Transverse colon (tissue), 4 donors: ENCODE measurements at regions not wholly inside any gene's neighbourhood (a gene's known extent, or its start where the extent isn't known, plus 50 kb on each side); places are given as distances from the start of the nearest gene placed in this dataset.

Experiments used
- POLR2A ChIP-seq: fragments of 450-650 bp; IDR thresholded peaks from one replicate; pipeline ENCODE4 v1.6.1; 2016; ENCODE audit warnings: antibody characterized with exemption, mild to moderate bottlenecking, moderate library complexity
- POLR2AphosphoS5 ChIP-seq, 3 donors: sonication (generic); formaldehyde crosslinking; IDR thresholded peaks; one replicate each; pipeline ENCODE4 v1.6.1; 2016; ENCODE audit warnings: antibody characterized with exemption in 3 of 3
- TF ChIP-seq, protein P1 (sequence below), 5 experiments: fragments of 200-600 bp in 3 of 5; fragments of 450-650 bp in 2 of 5; sonication (generic) in 3 of 5; IDR thresholded peaks; 1 replicate in 2 of 5; 2 replicates in 3 of 5; pipeline ENCODE4 v1.5.1; 2016 to 2017; ENCODE audit warnings: antibody characterized with exemption in 5 of 5, inconsistent platforms in 3 of 5, mild to moderate bottlenecking in 2 of 5, moderate library complexity in 1 of 5

DNA sequence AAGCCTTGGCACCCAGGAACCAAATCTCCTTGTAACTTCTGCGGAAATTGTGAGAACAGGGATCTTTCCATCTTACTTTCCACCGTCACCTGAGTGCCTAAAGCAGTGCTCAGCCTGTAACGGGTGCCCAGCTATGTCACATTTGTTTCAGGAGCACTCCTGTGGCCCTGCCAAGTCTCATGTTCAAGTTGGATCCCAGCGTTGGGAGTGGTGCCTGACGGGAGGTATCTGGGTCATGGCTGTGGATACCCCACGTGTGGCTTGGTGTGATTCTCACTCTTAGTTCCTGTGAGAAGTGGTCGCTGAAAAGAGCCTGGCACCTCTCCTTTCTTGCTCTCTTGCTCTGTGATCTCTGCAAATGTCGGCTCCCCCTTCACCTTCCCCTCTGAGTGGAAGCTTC lies 114.9 kb downstream of the UQCRFS1 start:
- TF ChIP-seq, protein P1, sequence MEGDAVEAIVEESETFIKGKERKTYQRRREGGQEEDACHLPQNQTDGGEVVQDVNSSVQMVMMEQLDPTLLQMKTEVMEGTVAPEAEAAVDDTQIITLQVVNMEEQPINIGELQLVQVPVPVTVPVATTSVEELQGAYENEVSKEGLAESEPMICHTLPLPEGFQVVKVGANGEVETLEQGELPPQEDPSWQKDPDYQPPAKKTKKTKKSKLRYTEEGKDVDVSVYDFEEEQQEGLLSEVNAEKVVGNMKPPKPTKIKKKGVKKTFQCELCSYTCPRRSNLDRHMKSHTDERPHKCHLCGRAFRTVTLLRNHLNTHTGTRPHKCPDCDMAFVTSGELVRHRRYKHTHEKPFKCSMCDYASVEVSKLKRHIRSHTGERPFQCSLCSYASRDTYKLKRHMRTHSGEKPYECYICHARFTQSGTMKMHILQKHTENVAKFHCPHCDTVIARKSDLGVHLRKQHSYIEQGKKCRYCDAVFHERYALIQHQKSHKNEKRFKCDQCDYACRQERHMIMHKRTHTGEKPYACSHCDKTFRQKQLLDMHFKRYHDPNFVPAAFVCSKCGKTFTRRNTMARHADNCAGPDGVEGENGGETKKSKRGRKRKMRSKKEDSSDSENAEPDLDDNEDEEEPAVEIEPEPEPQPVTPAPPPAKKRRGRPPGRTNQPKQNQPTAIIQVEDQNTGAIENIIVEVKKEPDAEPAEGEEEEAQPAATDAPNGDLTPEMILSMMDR (IDR thresholded peaks at IDR 0.05): no peak
- TF ChIP-seq POLR2A (no peak), POLR2AphosphoS5 (IDR thresholded peaks at IDR 0.05) (no peak)
